HG02678 (cell line): ENCODE measurements at regions not wholly inside any gene's neighbourhood (a gene's known extent, or its start where the extent isn't known, plus 50 kb on each side); places are given as distances from the start of the nearest gene placed in this dataset.
"Not testable (repeated sequence)": the region's sequence is repeated elsewhere in the genome, so short reads cannot be mapped to it uniquely, and the experiment has no call there.

Experiments used
- ATAC-seq: cut with Tn5 transposase; IDR thresholded peaks from one replicate; pipeline ENCODE4 v1.9.1; 2021; ENCODE audit warnings: mild to moderate bottlenecking, moderate library complexity; ENCODE audit not compliant: unreplicated experiment

GRCh38 chr16:72729552-72729951 lies 318.4 kb downstream of the ZFHX3 start:
- ATAC-seq: not testable (repeated sequence)

- no peak for ATAC-seq
Measured at GRCh38 chr16:72728516-72728915, 319.4 kb downstream of the ZFHX3 start.

- no peak for ATAC-seq
Measured at GRCh38 chr16:72727565-72727964, 320.4 kb downstream of the ZFHX3 start.

- ATAC-seq: no peak
Measured at GRCh38 chr16:72725643-72726042, 322.3 kb downstream of the ZFHX3 start.

- no peak for ATAC-seq
Measured at GRCh38 chr16:72723781-72724180, 324.1 kb downstream of the ZFHX3 start.

GRCh38 chr16:72722552-72722951 lies 325.4 kb downstream of the ZFHX3 start:
- ATAC-seq: no peak

GRCh38 chr16:72721981-72722380 lies 325.9 kb downstream of the ZFHX3 start:
- no peak for ATAC-seq

GRCh38 chr16:72715267-72715666 lies 332.7 kb downstream of the ZFHX3 start:
- ATAC-seq: no peak

- no peak for ATAC-seq
Measured at GRCh38 chr16:72711823-72712222, 336.1 kb downstream of the ZFHX3 start.

- ATAC-seq: no peak
Measured at GRCh38 chr16:72705801-72706200, 342.1 kb downstream of the ZFHX3 start.

GRCh38 chr16:72704746-72705372 lies 343.1 kb downstream of the ZFHX3 start:
- ATAC-seq: no peak

GRCh38 chr16:72689851-72690250 lies 358.1 kb downstream of the ZFHX3 start:
- no peak for ATAC-seq

- no peak for ATAC-seq
Measured at GRCh38 chr16:72680732-72681131, 367.2 kb downstream of the ZFHX3 start.

- ATAC-seq: no peak
Measured at GRCh38 chr16:72679856-72680255, 368.1 kb downstream of the ZFHX3 start.

- no peak for ATAC-seq
Measured at GRCh38 chr16:72677662-72678447, 370.1 kb downstream of the ZFHX3 start.

- no peak for ATAC-seq
Measured at GRCh38 chr16:72673118-72673517, 374.8 kb downstream of the ZFHX3 start.

GRCh38 chr16:72666267-72666666 lies 381.7 kb downstream of the ZFHX3 start:
- no peak for ATAC-seq

- no peak for ATAC-seq
Measured at GRCh38 chr16:72665701-72666100, 382.2 kb downstream of the ZFHX3 start.

GRCh38 chr16:72664509-72665408 lies 383.2 kb downstream of the ZFHX3 start:
- ATAC-seq: peak; percentile 100

- ATAC-seq: no peak
Measured at GRCh38 chr16:72664056-72664508, 383.8 kb downstream of the ZFHX3 start.
